ENCODE measurements at regions not wholly inside any gene's neighbourhood (a gene's known extent, or its start where the extent isn't known, plus 50 kb on each side); places are given as distances from the start of the nearest gene placed in this dataset.

DNA sequence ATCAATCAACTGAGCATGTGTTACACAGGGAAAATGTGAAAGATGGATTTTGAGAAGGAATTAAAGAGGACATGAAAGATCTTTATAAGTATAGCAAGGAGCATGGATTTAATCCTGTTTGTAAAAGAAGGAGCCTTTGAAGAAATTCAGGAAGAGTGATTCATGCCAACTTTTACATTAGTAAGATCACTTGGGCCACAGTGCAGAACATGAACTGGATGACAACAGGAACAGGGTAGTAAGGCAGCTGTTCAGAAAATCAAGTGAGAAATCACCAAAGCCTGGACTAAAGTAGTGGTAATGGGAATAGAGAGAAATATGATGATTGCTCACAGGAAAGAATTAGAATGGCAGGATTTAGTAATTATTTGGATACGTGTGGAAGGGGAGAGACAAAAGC, 265.7 kb upstream of the PCDH7 start:
- TF ChIP-seq CTCF (IDR thresholded peaks at IDR 0.05) (no peak), POLR2AphosphoS5 (IDR thresholded peaks at IDR 0.05) (no peak), POLR2A (IDR thresholded peaks at IDR 0.05) (no peak)
